IMR-90 (cell line): ENCODE measurements at regions not wholly inside any gene's neighbourhood (a gene's known extent, or its start where the extent isn't known, plus 50 kb on each side); places are given as distances from the start of the nearest gene placed in this dataset.

ENCODE experiments used
- ATAC-seq: fragments of 200-7000 bp; cut with Tn5 transposase; 2 replicates; pipeline ENCODE4 v1.9.1; 2020; ENCODE audit warnings: low read depth, mild to moderate bottlenecking, moderate library complexity
- BruUV-seq: library from RNA; stranded (reverse); fragments of 400-500 nt; replicated peaks from 2 replicates; lab custom pipeline; 2021; lab: Mats Ljungman, UMichigan
- CTCF ChIA-PET: fragments of 300-600 bp; formaldehyde crosslinking; extraction: SDS; loops from one replicate; lab custom pipeline; 2021; ENCODE audit warnings: antibody characterized with exemption; lab: Yijun Ruan, JAX
- POLR2A ChIA-PET: fragments of 300-600 bp; sonication (Branson Sonifier 250); formaldehyde crosslinking; loops from one replicate; lab custom pipeline; 2022; ENCODE audit warnings: antibody characterized with exemption; ENCODE audit not compliant: unreplicated experiment; lab: Charles Lee
- DNase-seq: peaks from one replicate; pipeline ENCODE4 v3.0.0; 2013
- H2AFZ ChIP-seq: replicated peaks from 2 replicates; pipeline ENCODE3; 2013; ENCODE audit warnings: low read length, mild to moderate bottlenecking; ENCODE audit not compliant: poor library complexity
- H2AK5ac ChIP-seq: 2 replicates; pipeline ENCODE4 v1.6.1; 2013; ENCODE audit warnings: low read depth, low read length, inconsistent platforms
- H2AK9ac ChIP-seq: replicated peaks from 2 replicates; pipeline ENCODE3; 2013; ENCODE audit warnings: mild to moderate bottlenecking, low read depth, low read length, moderate library complexity; ENCODE audit not compliant: poor library complexity
- H2BK120ac ChIP-seq: 2 replicates; pipeline ENCODE4 v1.6.1; 2013; ENCODE audit warnings: low read depth, low read length, inconsistent platforms
- H2BK15ac ChIP-seq: 3 replicates; pipeline ENCODE4 v1.6.1; 2013; ENCODE audit warnings: low read depth, low read length, inconsistent platforms
- H2BK20ac ChIP-seq: 2 replicates; pipeline ENCODE4 v1.6.1; 2013; ENCODE audit warnings: low read depth, mild to moderate bottlenecking, inconsistent platforms, low read length, moderate library complexity
- H2BK5ac ChIP-seq: 2 replicates; pipeline ENCODE4 v1.6.1; 2013; ENCODE audit warnings: mild to moderate bottlenecking, low read depth, low read length, inconsistent platforms; ENCODE audit not compliant: poor library complexity, severe bottlenecking
- H3K14ac ChIP-seq: replicated peaks from 2 replicates; pipeline ENCODE4 v1.6.1; 2013; ENCODE audit warnings: low read depth, low read length, inconsistent platforms
- H3K18ac ChIP-seq: 2 replicates; pipeline ENCODE4 v1.6.1; 2013; ENCODE audit warnings: low read depth, low read length, control low read depth
- H3K23ac ChIP-seq: 2 replicates; pipeline ENCODE4 v1.6.1; 2013; ENCODE audit warnings: low read depth, low read length, inconsistent platforms
- H3K27ac ChIP-seq: 2 replicates; pipeline ENCODE4 v1.5.1; 2013; ENCODE audit warnings: mild to moderate bottlenecking, control low read depth, low read length; ENCODE audit not compliant: insufficient read depth
- H3K27me3 ChIP-seq: 2 replicates; pipeline ENCODE4 v1.6.1; 2013; ENCODE audit warnings: low read length; ENCODE audit not compliant: control insufficient read depth, insufficient read depth
- H3K36me3 ChIP-seq: 2 replicates; pipeline ENCODE4 v1.6.1; 2013; ENCODE audit warnings: low read length, mixed read lengths; ENCODE audit not compliant: control insufficient read depth, insufficient read depth
- H3K4ac ChIP-seq: 2 replicates; pipeline ENCODE4 v1.6.1; 2013; ENCODE audit warnings: low read depth, low read length, inconsistent platforms
- H3K4me1 ChIP-seq: 2 replicates; pipeline ENCODE4 v1.6.1; 2013; ENCODE audit warnings: low read length, mixed read lengths; ENCODE audit not compliant: control insufficient read depth, insufficient read depth
- H3K4me2 ChIP-seq: 2 replicates; pipeline ENCODE4 v1.6.1; 2013; ENCODE audit warnings: low read depth, mild to moderate bottlenecking, control low read depth, low read length, moderate library complexity
- H3K4me3 ChIP-seq: 2 replicates; pipeline ENCODE4 v1.5.1; 2013; ENCODE audit warnings: low read depth, mild to moderate bottlenecking, control low read depth, low read length, moderate library complexity; ENCODE audit not compliant: insufficient read depth
- H3K56ac ChIP-seq: 2 replicates; pipeline ENCODE4 v1.6.1; 2013; ENCODE audit warnings: low read length, inconsistent platforms; ENCODE audit not compliant: insufficient read depth; ENCODE audit errors: extremely low read depth
- H3K79me1 ChIP-seq, 2 experiments: 2 replicates each; pipeline ENCODE4 v1.6.1; 2013; ENCODE audit warnings: low read length in 2 of 2, inconsistent platforms in 1 of 2, low read depth in 1 of 2
- H3K9ac ChIP-seq: 2 replicates; pipeline ENCODE4 v1.6.1; 2013; ENCODE audit warnings: low read depth, low read length, control low read depth
- H3K9me1 ChIP-seq: 2 replicates; pipeline ENCODE4 v1.6.1; 2013; ENCODE audit warnings: low read length, inconsistent platforms; ENCODE audit not compliant: insufficient read depth
- H3K9me3 ChIP-seq: 2 replicates; pipeline ENCODE4 v1.6.1; 2013; ENCODE audit warnings: low read length; ENCODE audit not compliant: control insufficient read depth, insufficient read depth
- H4K20me1 ChIP-seq: 2 replicates; pipeline ENCODE4 v1.6.1; 2013; ENCODE audit warnings: low read length, inconsistent platforms; ENCODE audit not compliant: insufficient read depth
- H4K5ac ChIP-seq: 2 replicates; pipeline ENCODE4 v1.6.1; 2013; ENCODE audit warnings: mild to moderate bottlenecking, low read depth, low read length, control low read depth
- H4K8ac ChIP-seq, 2 experiments: 2 replicates each; pipeline ENCODE4 v1.6.1; 2013; ENCODE audit warnings: low read depth in 2 of 2, low read length in 2 of 2, control low read depth in 1 of 2, inconsistent platforms in 1 of 2
- H4K91ac ChIP-seq: 2 replicates; pipeline ENCODE4 v1.6.1; 2013; ENCODE audit warnings: low read depth, low read length, inconsistent platforms; ENCODE audit not compliant: insufficient read depth
- BHLHE40 ChIP-seq: fragments of 150-350 bp; IDR thresholded peaks from 2 replicates; pipeline ENCODE4 v1.6.1; 2016; ENCODE audit warnings: mild to moderate bottlenecking, low read depth, low read length
- CEBPB ChIP-seq: IDR thresholded peaks from 2 replicates; pipeline ENCODE4 v1.6.1; 2012; ENCODE audit warnings: low read depth, low read length, improper control_type of control experiment
- CHD1 ChIP-seq: IDR thresholded peaks from 2 replicates; pipeline ENCODE4 v1.6.1; 2012; ENCODE audit warnings: low read depth, low read length, improper control_type of control experiment
- CTCF ChIP-seq: conservative IDR thresholded peaks from 2 replicates; pipeline ENCODE4 v1.5.1; 2012; ENCODE audit warnings: mild to moderate bottlenecking, low read depth, low read length, improper control_type of control experiment
- FOS ChIP-seq: fragments of 150-350 bp; IDR thresholded peaks from 2 replicates; pipeline ENCODE4 v1.6.1; 2016; ENCODE audit warnings: low read depth, low read length
- MAFK ChIP-seq: IDR thresholded peaks from 2 replicates; pipeline ENCODE4 v1.6.1; 2012; ENCODE audit warnings: low read depth, low read length, improper control_type of control experiment
- MAZ ChIP-seq: IDR thresholded peaks from 2 replicates; pipeline ENCODE4 v1.6.1; 2012; ENCODE audit warnings: low read depth, mild to moderate bottlenecking, low read length, improper control_type of control experiment, moderate library complexity, borderline replicate concordance
- MXI1 ChIP-seq: IDR thresholded peaks from 2 replicates; pipeline ENCODE4 v1.6.1; 2012; ENCODE audit warnings: low read depth, mild to moderate bottlenecking, low read length, moderate library complexity, borderline replicate concordance
- NFE2L2 ChIP-seq: fragments of 150-350 bp; IDR thresholded peaks from 2 replicates; pipeline ENCODE4 v1.6.1; 2016; ENCODE audit warnings: low read depth, mild to moderate bottlenecking, low read length
- POLR2A ChIP-seq: IDR thresholded peaks from 2 replicates; pipeline ENCODE4 v1.6.1; 2012; ENCODE audit warnings: mild to moderate bottlenecking, low read depth, low read length
- RAD21 ChIP-seq: IDR thresholded peaks from 2 replicates; pipeline ENCODE4 v1.6.1; 2012; ENCODE audit warnings: low read length, improper control_type of control experiment
- RFX5 ChIP-seq: IDR thresholded peaks from 2 replicates; pipeline ENCODE4 v1.8.0; 2012; ENCODE audit warnings: low read depth, mild to moderate bottlenecking, low read length, moderate library complexity
- SMC3 ChIP-seq: fragments of 150-350 bp; IDR thresholded peaks from 2 replicates; pipeline ENCODE4 v1.6.1; 2016; ENCODE audit warnings: low read depth, mild to moderate bottlenecking, antibody characterized with exemption, low read length, moderate library complexity
- USF2 ChIP-seq: fragments of 150-350 bp; IDR thresholded peaks from 2 replicates; pipeline ENCODE4 v1.6.1; 2017; ENCODE audit warnings: mild to moderate bottlenecking, antibody characterized with exemption, low read length, low read depth
- WGBS, 2 experiments: methylation state at CpG; one replicate each; pipeline versions ENCODE4 v1.1.5 to v1.1.7; 2013; ENCODE audit warnings: missing lambda C conversion rate in 2 of 2; ENCODE audit not compliant: insufficient read length in 1 of 2; ENCODE audit errors: extremely low coverage in 2 of 2; 5-methylcytosine and 5-hydroxymethylcytosine counted together
- dilution Hi-C: fragments of 300-500 bp; cut with HindIII; formaldehyde crosslinking; loops from one replicate; pipeline ENCODE4 v1.14.3; 2018; ENCODE audit warnings: low sequenced_read_pairs; ENCODE audit not compliant: unreplicated experiment
- in situ Hi-C: fragments of 300-500 bp; cut with MboI; formaldehyde crosslinking; loops from 3 replicates; pipeline ENCODE4 v1.14.3; 2019; ENCODE audit warnings: low sequenced_read_pairs, inconsistent platforms, mixed read lengths
- intact Hi-C: fragments of 100-400 bp; cut with micrococcal nuclease; formaldehyde crosslinking; loops from 2 replicates; pipeline ENCODE4 v1.10.0; 2022

DNA sequence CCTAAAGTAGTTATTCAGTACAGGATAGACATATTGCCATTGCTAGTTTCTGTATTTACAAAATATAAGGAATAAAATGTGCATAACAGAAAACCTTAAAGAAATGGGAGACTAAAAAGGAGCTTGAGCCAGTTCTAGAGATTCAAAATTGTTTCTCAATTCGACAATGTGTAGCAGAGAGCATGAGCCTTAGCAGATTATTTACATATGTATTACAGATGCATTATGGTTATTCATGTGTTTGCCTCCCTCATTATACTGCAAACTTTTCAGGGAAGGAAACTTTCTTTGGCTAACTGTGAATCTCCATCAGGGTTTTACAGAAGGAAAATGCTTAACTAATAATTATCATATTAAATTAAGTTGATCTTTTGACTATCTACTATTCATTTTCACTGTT, 854.4 kb upstream of the SLC39A10 start:
- no peak overlapping the region for H3K56ac ChIP-seq
- no peak overlapping the region for H4K5ac ChIP-seq
- H3K27me3 ChIP-seq, result no peaks in the 10 kb centered on the region
- intact Hi-C loops (no loop called here), in situ Hi-C loops (no loop called here), dilution Hi-C loops (no loop called here)
- no peak overlapping the region for H2BK5ac ChIP-seq
- WGBS, 2 experiments, result no CpG with 5 or more reads among the region's 1 CpG
- no peak overlapping the region for H4K8ac ChIP-seq
- no peak overlapping the region for H2BK20ac ChIP-seq
- H3K36me3 ChIP-seq, result no peaks in the 10 kb centered on the region
- no peak overlapping the region for H3K23ac ChIP-seq
- DNase-seq (no peak), ATAC-seq (no peak)
- TF ChIP-seq BHLHE40 (no peak), NFE2L2 (no peak), RAD21 (no peak), FOS (no peak), MAZ (no peak), MAFK (no peak), MXI1 (no peak), CEBPB (no peak), POLR2A (no peak), USF2 (no peak), CTCF (no peak), SMC3 (no peak), CHD1 (no peak), RFX5 (no peak)
- no peak overlapping the region for H3K4ac ChIP-seq
- H3K79me1 ChIP-seq, result no peaks in the 10 kb centered on the region
- no peaks in the 10 kb centered on the region for H3K4me1 ChIP-seq
- no peak overlapping the region for H3K18ac ChIP-seq
- no peak overlapping the region for H2BK15ac ChIP-seq
- H2AK5ac ChIP-seq, result no peak overlapping the region
- BruUV-seq, result no TSS peak
- no peak overlapping the region for H3K9ac ChIP-seq
- no peaks in the 10 kb centered on the region for H4K20me1 ChIP-seq
- no peak overlapping the region for H3K14ac ChIP-seq
- H3K9me3 ChIP-seq, result peaks cover 4% of the 10 kb centered on the region; the same call in 1 of the 2 replicates
- no peaks in the 10 kb centered on the region for H3K9me1 ChIP-seq
- no peak overlapping the region for H2AFZ ChIP-seq
- H3K4me2 ChIP-seq, result no peak overlapping the region
- H2AK9ac ChIP-seq, result no peak overlapping the region
- H2BK120ac ChIP-seq, result no peak overlapping the region
- no peak overlapping the region for H3K4me3 ChIP-seq
- CTCF ChIA-PET, result no interaction called here
- POLR2A ChIA-PET, result no interaction called here
- H3K27ac ChIP-seq, result no peak overlapping the region
- no peak overlapping the region for H4K91ac ChIP-seq
